Thyroid gland (tissue), 4 donors: ENCODE measurements at regions not wholly inside any gene's neighbourhood (a gene's known extent, or its start where the extent isn't known, plus 50 kb on each side); places are given as distances from the start of the nearest gene placed in this dataset.

ENCODE experiments used
- CTCF ChIP-seq, 6 experiments: fragments of 200-600 bp in 3 of 6; fragments of 450-650 bp in 3 of 6; sonication (generic) in 3 of 6; IDR thresholded peaks; one replicate each; pipeline ENCODE4 v1.5.1; 2016 to 2019; ENCODE audit warnings: antibody characterized with exemption in 6 of 6, mild to moderate bottlenecking in 2 of 6, inconsistent platforms in 1 of 6, moderate library complexity in 1 of 6
- POLR2A ChIP-seq, 2 donors: fragments of 450-650 bp; IDR thresholded peaks; one replicate each; pipeline ENCODE4 v1.6.1; 2017; ENCODE audit warnings: antibody characterized with exemption in 2 of 2, mild to moderate bottlenecking in 2 of 2, moderate library complexity in 1 of 2

DNA sequence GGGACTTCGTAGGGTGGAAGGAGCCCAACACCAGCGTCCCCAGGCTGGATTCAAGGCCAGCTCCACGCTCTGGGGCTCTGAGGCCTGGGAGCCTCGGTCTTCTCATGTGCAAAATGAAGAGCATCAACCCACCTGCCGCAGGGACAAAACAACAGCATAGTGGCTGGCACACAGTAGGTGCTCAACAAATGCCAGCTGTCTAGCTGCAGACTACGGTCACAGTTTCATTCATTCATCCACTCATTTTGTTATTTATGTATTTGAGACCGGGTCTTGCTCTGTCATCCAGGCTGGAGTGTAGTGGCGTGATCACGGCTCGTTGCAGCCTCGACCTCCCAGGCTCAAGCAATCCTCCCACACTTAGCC, 60.7 kb downstream of the CEBPB start:
- no peak for TF ChIP-seq CTCF (IDR thresholded peaks at IDR 0.05)
- TF ChIP-seq POLR2A (IDR thresholded peaks at IDR 0.05): no peak
